GM19240 (cell line): ENCODE measurements at regions not wholly inside any gene's neighbourhood (a gene's known extent, or its start where the extent isn't known, plus 50 kb on each side); places are given as distances from the start of the nearest gene placed in this dataset.
"Not testable (repeated sequence)": the region's sequence is repeated elsewhere in the genome, so short reads cannot be mapped to it uniquely, and the experiment has no call there.

ENCODE experiments used
- DNase-seq: peaks from one replicate; pipeline ENCODE4 v3.0.0; 2011; ENCODE audit warnings: low spot score; ENCODE audit not compliant: insufficient read length

- no peak for DNase-seq
Observed at GRCh38 chr3:33956776-33957175, 158.3 kb downstream of the PDCD6IP start.

GRCh38 chr3:33957176-33957575 is 158.7 kb downstream of the PDCD6IP start:
- DNase-seq, result no peak

- DNase-seq, result no peak
Observed at GRCh38 chr3:33958661-33959060, 160.2 kb downstream of the PDCD6IP start.

- no peak for DNase-seq
Observed at GRCh38 chr3:33962396-33962795, 164.0 kb downstream of the PDCD6IP start.

- DNase-seq, result not testable (repeated sequence)
Observed at GRCh38 chr3:33970180-33970579, 171.8 kb downstream of the PDCD6IP start.

- no peak for DNase-seq
Observed at GRCh38 chr3:33971055-33971454, 172.6 kb downstream of the PDCD6IP start.

- DNase-seq, result no peak
Observed at GRCh38 chr3:33975463-33975862, 177.0 kb downstream of the PDCD6IP start.

GRCh38 chr3:33977227-33977626 is 178.8 kb downstream of the PDCD6IP start:
- DNase-seq, result no peak

- DNase-seq, result no peak
Observed at GRCh38 chr3:33980252-33980651, 181.8 kb downstream of the PDCD6IP start.

GRCh38 chr3:33982269-33982798 is 183.9 kb downstream of the PDCD6IP start:
- DNase-seq, result no peak

GRCh38 chr3:33982949-33983348 is 184.5 kb downstream of the PDCD6IP start:
- DNase-seq, result not testable (repeated sequence)

GRCh38 chr3:33989229-33989628 is 190.8 kb downstream of the PDCD6IP start:
- no peak for DNase-seq

GRCh38 chr3:33991673-33992072 is 193.2 kb downstream of the PDCD6IP start:
- DNase-seq, result no peak

- no peak for DNase-seq
Observed at GRCh38 chr3:33993631-33994030, 195.2 kb downstream of the PDCD6IP start.

GRCh38 chr3:33994568-33994967 is 196.1 kb downstream of the PDCD6IP start:
- DNase-seq, result no peak

GRCh38 chr3:34000301-34000700 is 201.9 kb downstream of the PDCD6IP start:
- DNase-seq, result no peak

- no peak for DNase-seq
Observed at GRCh38 chr3:34001022-34001421, 202.6 kb downstream of the PDCD6IP start.

GRCh38 chr3:34001990-34002389 is 203.6 kb downstream of the PDCD6IP start:
- no peak for DNase-seq

GRCh38 chr3:34002569-34003100 is 204.2 kb downstream of the PDCD6IP start:
- no peak for DNase-seq

- DNase-seq, result no peak
Observed at GRCh38 chr3:34005886-34006285, 207.5 kb downstream of the PDCD6IP start.

- DNase-seq, result no peak
Observed at GRCh38 chr3:34008191-34008590, 209.8 kb downstream of the PDCD6IP start.

GRCh38 chr3:34008836-34009809 is 210.7 kb downstream of the PDCD6IP start:
- DNase-seq, result no peak
